IPS-NIHi11 (cell line): ENCODE measurements at regions not wholly inside any gene's neighbourhood (a gene's known extent, or its start where the extent isn't known, plus 50 kb on each side); places are given as distances from the start of the nearest gene placed in this dataset.
"Not testable (repeated sequence)": the region's sequence is repeated elsewhere in the genome, so short reads cannot be mapped to it uniquely, and the experiment has no call there.

Source experiments
- DNase-seq: peaks from one replicate; pipeline ENCODE4 v3.0.0; 2012; ENCODE audit warnings: mixed read lengths, low spot score

DNA sequence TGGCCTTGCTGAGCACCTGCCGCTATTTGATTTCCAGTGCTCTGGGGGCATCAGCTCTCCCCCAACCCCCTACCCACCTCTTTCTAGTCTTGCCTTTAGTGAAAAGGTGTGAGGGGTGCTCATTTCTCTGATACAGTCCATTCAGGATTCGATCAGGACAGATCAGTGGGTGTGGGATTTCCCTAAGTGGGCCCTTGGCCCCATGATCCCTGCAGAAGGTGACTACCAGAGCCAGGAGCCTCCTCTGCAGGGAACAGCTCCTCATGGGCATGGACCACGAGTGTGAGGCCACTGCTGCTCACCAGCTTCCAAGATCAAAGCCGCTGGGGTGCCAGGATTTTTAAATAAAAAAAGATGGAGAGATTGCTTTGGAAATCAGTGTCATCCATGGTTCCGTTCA is 835.2 kb upstream of the ID2 start:
- DNase-seq: no peak

- DNase-seq: no peak
These were observed 834.5 kb upstream of the ID2 start for GRCh38 chr2:7847321-7847720.

- DNase-seq: no peak
These were observed 832.8 kb upstream of the ID2 start for GRCh38 chr2:7849027-7849426.

DNA sequence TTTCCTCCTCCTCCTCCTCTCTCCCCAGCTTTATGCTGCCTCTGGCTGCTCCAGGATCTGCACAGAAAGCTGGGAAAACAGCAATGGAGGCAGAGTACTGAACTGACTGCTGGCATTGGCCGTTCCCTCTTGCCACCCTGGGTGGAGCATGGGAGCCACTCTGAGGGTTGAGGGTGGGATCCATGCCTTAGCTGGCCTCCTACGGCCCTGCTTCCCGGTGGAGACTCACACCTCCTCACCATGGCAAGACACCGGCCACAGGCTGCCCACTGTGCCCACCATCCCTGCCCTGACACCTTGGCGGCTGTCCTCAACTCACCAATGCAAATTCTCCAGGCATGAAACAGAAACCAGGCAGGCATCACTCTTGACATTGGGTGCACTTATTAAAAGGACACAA is 832.3 kb upstream of the ID2 start:
- DNase-seq: no peak

GRCh38 chr2:7852546-7852945 is 829.3 kb upstream of the ID2 start:
- no peak for DNase-seq

DNA sequence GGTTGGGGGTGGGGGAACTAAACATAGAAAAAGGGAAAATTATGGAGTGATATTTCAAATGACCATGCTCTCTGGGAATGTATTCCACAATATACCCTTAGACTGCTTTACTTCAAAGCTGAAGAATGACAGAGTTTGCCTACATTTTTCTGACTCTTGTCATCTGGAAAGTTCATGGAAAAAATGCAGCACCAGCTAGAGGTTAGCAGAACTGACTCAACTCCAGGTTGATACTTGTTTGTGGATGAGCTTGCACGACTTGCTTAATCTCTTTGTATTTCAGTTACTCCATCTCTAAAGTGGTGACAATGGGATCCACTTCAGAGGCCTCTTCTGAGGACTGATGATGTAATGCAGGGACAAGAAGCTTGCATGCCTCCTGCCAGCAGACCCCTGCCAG is 824.0 kb upstream of the ID2 start:
- DNase-seq: no peak

- DNase-seq: no peak
These were observed 823.2 kb upstream of the ID2 start for GRCh38 chr2:7858624-7859023.

GRCh38 chr2:7860693-7861092 is 821.2 kb upstream of the ID2 start:
- no peak for DNase-seq

GRCh38 chr2:7861910-7862702 is 819.8 kb upstream of the ID2 start:
- DNase-seq: no peak

GRCh38 chr2:7866104-7866503 is 815.8 kb upstream of the ID2 start:
- DNase-seq: no peak

DNA sequence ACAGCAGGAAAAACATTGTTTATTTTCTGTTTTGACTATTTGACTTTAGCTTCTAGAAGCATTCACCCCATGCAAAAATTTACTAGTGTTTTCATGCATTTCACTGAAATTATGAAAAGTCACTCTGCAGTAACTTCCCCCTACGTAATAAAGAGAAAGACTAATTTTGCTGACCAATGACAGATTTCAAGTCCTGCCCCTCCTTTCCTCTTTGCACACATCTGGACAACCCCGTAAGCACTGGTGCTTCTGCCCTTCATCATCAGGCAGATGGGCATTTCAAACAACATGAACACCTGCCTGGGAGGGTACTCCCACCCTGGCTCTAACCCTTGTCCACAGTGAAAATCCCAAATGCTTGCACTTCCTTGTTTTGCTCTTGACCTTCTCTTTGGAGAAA is 815.0 kb upstream of the ID2 start:
- DNase-seq: no peak

DNA sequence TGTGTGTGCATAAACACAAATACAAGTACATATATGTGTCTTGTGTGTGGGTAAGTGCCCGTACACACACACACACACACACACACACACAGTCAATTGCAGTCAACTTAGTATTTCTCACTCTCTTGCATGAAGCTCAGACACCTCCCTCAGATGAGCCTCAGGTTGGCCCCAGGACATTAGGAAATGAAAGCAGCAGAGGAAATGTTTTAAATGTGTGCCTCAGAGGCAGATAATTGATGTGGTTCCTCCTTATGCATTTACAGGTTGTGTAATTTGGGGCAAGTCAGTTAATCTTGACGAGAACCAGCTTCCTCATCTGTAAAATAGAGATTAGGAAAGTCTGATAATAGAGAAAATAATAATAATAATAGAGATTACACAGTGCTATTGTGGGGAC is 814.0 kb upstream of the ID2 start:
- DNase-seq: no peak

DNA sequence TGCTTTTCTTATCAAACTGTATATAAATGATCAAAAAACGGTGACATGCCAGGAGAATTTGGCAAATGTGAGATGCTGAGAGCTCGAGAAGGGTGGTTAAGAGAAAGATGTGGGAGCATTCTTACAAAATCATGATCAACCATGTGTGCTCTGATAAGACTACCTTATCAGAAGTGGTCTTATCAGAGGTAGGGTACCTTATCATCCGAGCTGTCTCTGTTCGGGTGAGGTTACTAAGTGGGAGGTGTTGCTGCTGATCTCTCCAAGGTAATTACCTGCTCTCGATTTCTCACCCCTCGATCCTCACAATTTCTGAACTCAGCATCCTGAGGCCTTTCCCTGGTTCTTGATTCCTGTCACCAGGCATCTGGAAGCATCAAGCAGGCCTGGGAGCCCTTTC is 813.0 kb upstream of the ID2 start:
- no peak for DNase-seq

- not testable (repeated sequence) for DNase-seq
These were observed 805.4 kb upstream of the ID2 start for GRCh38 chr2:7876445-7876844.

DNA sequence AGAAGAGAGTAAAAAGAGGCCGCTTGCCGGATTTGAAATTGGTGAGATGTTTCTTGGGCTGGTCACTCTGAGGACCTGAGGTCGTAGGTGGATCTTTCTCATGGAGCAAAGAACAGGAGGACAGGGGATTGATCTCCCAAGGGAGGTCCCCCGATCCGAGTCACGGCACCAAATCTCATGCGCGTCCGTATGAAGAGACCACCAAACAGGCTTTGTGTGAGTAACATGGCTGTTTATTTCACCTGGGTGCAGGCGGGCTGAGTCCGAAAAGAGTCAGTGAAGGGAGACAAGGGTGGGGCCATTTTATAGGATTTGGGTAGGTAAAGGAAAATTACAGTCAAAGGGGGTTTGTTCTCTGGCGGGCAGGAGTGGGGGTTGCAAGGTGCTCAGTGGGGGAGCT is 803.6 kb upstream of the ID2 start:
- not testable (repeated sequence) for DNase-seq

- DNase-seq: peak; percentile 53
These were observed 802.9 kb upstream of the ID2 start for GRCh38 chr2:7878786-7879482.

DNA sequence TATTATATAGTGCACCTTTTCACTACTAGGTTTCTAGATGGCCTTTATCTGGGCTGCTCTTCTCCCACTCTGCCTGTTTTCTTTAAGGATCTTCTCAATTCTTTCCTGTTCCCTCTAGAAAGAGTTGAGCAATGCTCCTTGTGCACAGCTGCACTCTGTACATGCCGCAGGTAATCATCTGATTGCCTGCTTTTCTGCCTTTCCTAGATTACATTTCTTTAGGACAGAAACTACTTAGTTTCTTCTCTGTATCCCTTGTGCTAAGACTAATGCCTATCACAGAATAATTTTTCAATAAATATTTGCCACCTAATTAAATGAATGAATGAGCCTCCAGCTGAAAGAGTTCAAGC is 802.4 kb upstream of the ID2 start:
- no peak for DNase-seq

DNA sequence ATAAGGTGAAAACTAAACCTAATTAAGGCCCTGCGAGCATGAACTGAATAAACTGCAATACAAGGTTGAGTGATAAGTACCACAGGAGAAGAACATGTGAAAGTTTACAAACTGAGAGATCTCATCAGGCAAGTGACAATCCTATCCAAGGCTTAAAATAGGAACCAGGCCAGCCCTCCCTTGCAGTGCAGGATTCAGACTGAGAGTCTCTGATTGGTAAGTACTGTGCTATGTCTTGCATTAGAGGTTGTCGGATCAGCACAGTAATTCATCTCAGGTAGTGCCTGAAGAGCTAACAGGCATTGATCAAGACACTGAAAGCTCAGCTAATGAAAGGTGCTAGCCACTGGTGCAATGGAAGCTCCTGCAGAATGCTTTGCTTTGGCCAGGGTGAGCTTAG is 801.7 kb upstream of the ID2 start:
- no peak for DNase-seq

GRCh38 chr2:7880566-7880965 is 801.3 kb upstream of the ID2 start:
- DNase-seq: no peak

GRCh38 chr2:7881063-7881462 is 800.8 kb upstream of the ID2 start:
- no peak for DNase-seq

DNA sequence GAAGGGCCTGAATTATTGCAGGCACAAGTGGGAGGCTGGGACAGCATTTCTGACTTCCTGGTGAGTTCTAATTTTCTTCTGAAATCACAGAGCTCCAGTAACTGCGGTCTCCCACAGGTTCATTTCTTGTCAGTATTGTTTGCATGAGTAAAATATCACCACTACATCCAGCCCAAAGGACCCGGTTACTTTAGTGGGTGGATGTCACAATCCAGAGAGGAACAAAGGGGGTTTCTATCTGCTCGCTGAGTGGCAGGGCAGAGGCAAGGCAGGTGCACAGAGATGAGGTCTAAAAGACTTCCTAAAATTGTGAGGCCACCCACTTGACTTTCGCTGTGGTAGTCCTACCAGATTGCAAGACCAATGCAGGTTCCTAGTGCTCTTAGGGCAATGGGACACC is 800.4 kb upstream of the ID2 start:
- no peak for DNase-seq

DNA sequence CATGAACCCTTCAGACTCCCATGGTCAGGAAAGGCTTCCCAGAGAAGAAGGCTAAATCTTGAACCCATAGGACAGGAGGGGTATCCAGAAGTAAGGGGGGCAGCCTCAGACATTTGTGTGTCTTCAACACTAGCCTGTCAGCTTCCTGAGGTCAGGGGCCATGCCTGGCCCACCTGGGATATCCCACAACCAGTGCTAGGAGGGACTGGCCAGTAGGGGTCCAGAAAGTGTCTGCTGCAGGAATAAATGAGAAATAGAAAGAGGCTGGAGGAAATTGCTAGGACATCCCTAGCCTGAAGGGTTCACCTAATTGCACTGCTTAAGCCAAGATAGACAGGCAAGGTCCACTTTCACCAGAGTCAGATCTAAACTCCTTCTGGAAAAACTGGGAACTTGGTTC is 799.6 kb upstream of the ID2 start:
- no peak for DNase-seq

DNA sequence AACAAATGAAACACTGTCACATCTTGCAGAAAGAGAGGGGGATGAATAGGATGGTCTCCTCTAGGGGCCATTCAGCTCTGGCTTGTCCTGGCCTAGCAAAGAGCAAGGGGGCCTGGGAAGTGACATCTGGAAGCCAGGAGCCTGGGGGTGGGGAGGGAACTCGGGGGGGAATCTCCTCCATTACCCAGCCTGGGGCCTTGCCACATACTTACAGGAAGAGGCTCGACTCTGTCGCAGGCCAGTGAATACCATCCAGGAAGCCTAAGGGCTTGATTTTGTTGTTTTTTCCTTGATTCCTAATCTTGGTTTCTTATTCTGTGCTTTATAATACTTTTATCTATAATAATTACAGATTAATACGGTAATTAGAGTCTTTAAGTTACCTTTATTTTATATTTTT is 797.5 kb upstream of the ID2 start:
- no peak for DNase-seq

- no peak for DNase-seq
These were observed 795.2 kb upstream of the ID2 start for GRCh38 chr2:7886666-7887065.
